H1 (cell line): ENCODE measurements at regions not wholly inside any gene's neighbourhood (a gene's known extent, or its start where the extent isn't known, plus 50 kb on each side); places are given as distances from the start of the nearest gene placed in this dataset.

ENCODE experiments used
- CTCF ChIA-PET: fragments of 300-600 bp; sonication (Branson Sonifier 250); formaldehyde crosslinking; loops from one replicate; lab custom pipeline; 2021; ENCODE audit not compliant: partially characterized antibody; lab: Charles Lee
- POLR2A ChIA-PET: fragments of 300-600 bp; sonication (Branson Sonifier 250); formaldehyde crosslinking; loops from one replicate; lab custom pipeline; 2021; ENCODE audit warnings: inconsistent platforms; ENCODE audit not compliant: partially characterized antibody; lab: Charles Lee
- DNase-seq, 2 experiments: peaks; one replicate each; pipeline versions ENCODE4 v3.0.0 to v3.0.0-alpha.2; 2010 to 2022; ENCODE audit warnings: low spot score in 2 of 2, low read depth in 1 of 2, mixed read lengths in 1 of 2
- FAIRE-seq: peaks from 2 replicates; lab custom pipeline; 2011; peaks lifted over from hg19 to GRCh38; lab: Jason Lieb, UNC
- H2AFZ ChIP-seq: 2 replicates; pipeline ENCODE4 v1.8.1; 2012; ENCODE audit warnings: low read length, inconsistent platforms
- H2AK5ac ChIP-seq: 2 replicates; pipeline ENCODE4 v1.6.1; 2013; ENCODE audit warnings: low read depth, low read length
- H2BK120ac ChIP-seq: replicated peaks from 2 replicates; pipeline ENCODE3; 2013; ENCODE audit warnings: low read depth, low read length, inconsistent platforms
- H2BK12ac ChIP-seq: 2 replicates; pipeline ENCODE4 v1.6.1; 2013; ENCODE audit warnings: low read depth, low read length
- H2BK15ac ChIP-seq: 2 replicates; pipeline ENCODE4 v1.6.1; 2013; ENCODE audit warnings: low read length
- H2BK20ac ChIP-seq: 2 replicates; pipeline ENCODE4 v1.6.1; 2013; ENCODE audit warnings: low read length
- H2BK5ac ChIP-seq: 2 replicates; pipeline ENCODE4 v1.6.1; 2013; ENCODE audit warnings: low read depth, low read length
- H3K14ac ChIP-seq: 2 replicates; pipeline ENCODE4 v1.6.1; 2013; ENCODE audit warnings: inconsistent platforms; ENCODE audit not compliant: insufficient read length
- H3K18ac ChIP-seq: 2 replicates; pipeline ENCODE4 v1.6.1; 2013; ENCODE audit warnings: low read length; ENCODE audit errors: extremely low read depth
- H3K23ac ChIP-seq: 2 replicates; pipeline ENCODE4 v1.6.1; 2013; ENCODE audit warnings: inconsistent platforms; ENCODE audit not compliant: insufficient read length
- H3K23me2 ChIP-seq: 2 replicates; pipeline ENCODE4 v1.6.1; 2013; ENCODE audit warnings: low read depth, low read length
- H3K27ac ChIP-seq: 2 replicates; pipeline ENCODE4 v1.6.1; 2011; ENCODE audit warnings: low read depth, low read length, inconsistent platforms
- H3K27me3 ChIP-seq, 4 experiments: replicated peaks in 1 of 4; 1 replicate in 1 of 4; 2 replicates in 3 of 4; pipeline versions ENCODE4 v1.6.1 to v1.8.1; 2011 to 2013; ENCODE audit warnings: low read length in 3 of 4, mild to moderate bottlenecking in 3 of 4, inconsistent platforms in 2 of 4, mixed read lengths in 2 of 4, moderate library complexity in 1 of 4; ENCODE audit not compliant: control insufficient read depth in 3 of 4, insufficient read depth in 3 of 4; ENCODE audit errors: extremely low read depth in 1 of 4
- H3K36me3 ChIP-seq, 4 experiments: 2 replicates each; pipeline versions ENCODE4 v1.6.1 to v1.8.1; 2011 to 2013; ENCODE audit warnings: mild to moderate bottlenecking in 4 of 4, low read length in 3 of 4, moderate library complexity in 2 of 4, control low read depth in 1 of 4, inconsistent platforms in 1 of 4; ENCODE audit not compliant: insufficient read depth in 4 of 4, control insufficient read depth in 2 of 4
- H3K4ac ChIP-seq: replicated peaks from 2 replicates; pipeline ENCODE3; 2013; ENCODE audit warnings: low read length, low read depth, mixed read lengths, inconsistent platforms; ENCODE audit not compliant: insufficient read length
- H3K4me1 ChIP-seq, 4 experiments: replicated peaks in 1 of 4; 1 replicate in 1 of 4; 2 replicates in 3 of 4; pipeline versions ENCODE4 v1.6.1 to v1.8.1; 2011 to 2013; ENCODE audit warnings: low read length in 3 of 4, inconsistent platforms in 2 of 4, mixed read lengths in 1 of 4; ENCODE audit not compliant: insufficient read depth in 4 of 4, control insufficient read depth in 3 of 4
- H3K4me2 ChIP-seq, 2 experiments: 2 replicates each; pipeline versions ENCODE4 v1.6.1 to v1.8.1; 2011 to 2013; ENCODE audit warnings: low read depth in 2 of 2, low read length in 2 of 2, control low read depth in 1 of 2, inconsistent platforms in 1 of 2, mild to moderate bottlenecking in 1 of 2; ENCODE audit not compliant: insufficient read depth in 1 of 2
- H3K4me3 ChIP-seq, 4 experiments: fragments of 200-600, 300-600 bp in 1 of 4; sonication (generic), shearing (Covaris generic), sonication (Bioruptor Twin) in 1 of 4; 2 replicates each; pipeline versions ENCODE4 v1.5.1 to v1.8.1; 2011 to 2016; ENCODE audit warnings: low read length in 4 of 4, low read depth in 3 of 4, control low read depth in 2 of 4, inconsistent platforms in 2 of 4, mild to moderate bottlenecking in 2 of 4, mixed read lengths in 1 of 4, moderate library complexity in 1 of 4; ENCODE audit not compliant: insufficient read depth in 2 of 4; ENCODE audit errors: extremely low read depth in 1 of 4
- H3K56ac ChIP-seq: replicated peaks from 2 replicates; pipeline ENCODE3; 2013; ENCODE audit warnings: low read depth, mild to moderate bottlenecking, mixed read lengths, low read length, inconsistent platforms; ENCODE audit not compliant: insufficient read length
- H3K79me1 ChIP-seq: 2 replicates; pipeline ENCODE4 v1.6.1; 2013; ENCODE audit warnings: low read depth, low read length, control low read depth
- H3K79me2 ChIP-seq, 2 experiments: 2 replicates each; pipeline versions ENCODE4 v1.6.1 to v1.8.1; 2012 to 2013; ENCODE audit warnings: low read length in 2 of 2, mild to moderate bottlenecking in 2 of 2, inconsistent platforms in 1 of 2; ENCODE audit not compliant: insufficient read depth in 2 of 2, control insufficient read depth in 1 of 2
- H3K9ac ChIP-seq, 4 experiments: replicated peaks in 1 of 4; 1 replicate in 1 of 4; 2 replicates in 3 of 4; pipeline versions ENCODE4 v1.6.1 to v1.8.1; 2011 to 2013; ENCODE audit warnings: low read depth in 3 of 4, low read length in 3 of 4, control low read depth in 2 of 4, mild to moderate bottlenecking in 2 of 4, moderate library complexity in 2 of 4, inconsistent platforms in 1 of 4; ENCODE audit errors: extremely low read depth in 1 of 4
- H3K9me3 ChIP-seq, 2 experiments: 2 replicates each; pipeline versions ENCODE4 v1.6.1 to v1.8.1; 2012 to 2013; ENCODE audit warnings: mild to moderate bottlenecking in 2 of 2, moderate library complexity in 2 of 2, control low read depth in 1 of 2, inconsistent platforms in 1 of 2, low read depth in 1 of 2, low read length in 1 of 2, mixed read lengths in 1 of 2; ENCODE audit not compliant: insufficient read depth in 2 of 2
- H4K20me1 ChIP-seq, 2 experiments: replicated peaks in 1 of 2; 2 replicates each; pipeline versions ENCODE3 to v1.8.1; 2011 to 2013; ENCODE audit warnings: inconsistent platforms in 2 of 2, low read length in 2 of 2, mild to moderate bottlenecking in 1 of 2; ENCODE audit not compliant: insufficient read depth in 2 of 2, control insufficient read depth in 1 of 2
- H4K5ac ChIP-seq: 2 replicates; pipeline ENCODE4 v1.6.1; 2013; ENCODE audit warnings: low read length, low read depth, mixed read lengths, inconsistent platforms; ENCODE audit not compliant: insufficient read length
- H4K8ac ChIP-seq: 2 replicates; pipeline ENCODE4 v1.8.0; 2013; ENCODE audit warnings: mild to moderate bottlenecking, moderate library complexity, low read length, inconsistent platforms; ENCODE audit not compliant: insufficient read depth; ENCODE audit errors: extremely low read depth
- H4K91ac ChIP-seq: replicated peaks from 2 replicates; pipeline ENCODE3; 2013; ENCODE audit warnings: low read length, mixed read lengths, inconsistent platforms; ENCODE audit not compliant: insufficient read length
- MAFK ChIP-seq: IDR thresholded peaks from 2 replicates; pipeline ENCODE4 v1.6.1; 2012; ENCODE audit warnings: low read depth, mild to moderate bottlenecking, improper control_type of control experiment, low read length
- POLR2A ChIP-seq, 2 experiments: IDR thresholded peaks; 1 replicate in 1 of 2; 2 replicates in 1 of 2; pipeline ENCODE4 v1.6.1; 2011; ENCODE audit warnings: low read depth in 2 of 2, low read length in 2 of 2, mild to moderate bottlenecking in 2 of 2; ENCODE audit errors: control extremely low read depth in 1 of 2
- WGBS, 2 experiments: shearing (Covaris generic) in 1 of 2; methylation state at CpG; one replicate each; pipeline versions ENCODE4 v1.1.6 to v1.1.7; 2013 to 2015; ENCODE audit warnings: low lambda C conversion rate in 2 of 2, mixed read lengths in 2 of 2, inconsistent platforms in 1 of 2, low coverage in 1 of 2, missing lambda C conversion rate in 1 of 2; ENCODE audit not compliant: insufficient replicate concordance in 2 of 2, insufficient coverage in 1 of 2, insufficient read length in 1 of 2; ENCODE audit errors: extremely low coverage in 1 of 2, missing lambda C conversion rate in 1 of 2; 5-methylcytosine and 5-hydroxymethylcytosine counted together

- no peak overlapping the region for H4K5ac ChIP-seq
- H3K14ac ChIP-seq: no peak overlapping the region
- POLR2A ChIA-PET: interaction anchor here (1.1 kb wide), 1 partner anchor 10 kb away, joined by 4 read pairs; no protein-coding TSS in a partner anchor
- no peaks in the 10 kb centered on the region for H3K27me3 ChIP-seq
- no peak overlapping the region for H3K27ac ChIP-seq
- no peak overlapping the region for H2BK20ac ChIP-seq
- no peak overlapping the region for H2AFZ ChIP-seq
- H3K4me1 ChIP-seq: peaks cover 0 to 9% (median 0%) of the 10 kb centered on the region in 4 experiments; a peak in 3 of 7 replicates
- H3K18ac ChIP-seq: no peak overlapping the region
- peaks cover 9% of the 10 kb centered on the region; the same call in 1 of the 2 replicates for H3K23me2 ChIP-seq
- no peak overlapping the region for H2BK5ac ChIP-seq
- FAIRE-seq: no peak
- H3K79me1 ChIP-seq: 0 out of 2 replicates have a peak, but pooled peaks cover 2% of the 10 kb centered on the region
- CTCF ChIA-PET: interaction anchor here (0.5 to 2.9 kb wide), 16 partner anchors 8 to 223 kb away, joined by 3 to 13 read pairs (median 6); no protein-coding TSS in a partner anchor
- H4K20me1 ChIP-seq: peaks cover 3 to 13% of the 10 kb centered on the region in 2 experiments
- no peak overlapping the region for H3K56ac ChIP-seq
- 81% methylated on average over 17 of the region's 17 CpGs; no CpG with 5 or more reads in 1 of the 2 experiments for WGBS, 2 experiments
- no peak overlapping the region for H2BK120ac ChIP-seq
- H2BK15ac ChIP-seq: peak overlapping the region; percentile 92; the same call in 1 of the 2 replicates
- H2AK5ac ChIP-seq: peak overlapping the region; percentile 33; the same call in 1 of the 2 replicates
- H4K91ac ChIP-seq: no peak overlapping the region
- H3K9me3 ChIP-seq: no peaks in the 10 kb centered on the region
- no peak overlapping the region for H3K4ac ChIP-seq
- H3K9ac ChIP-seq: no peak overlapping the region
- no peak for DNase-seq
- no peaks in the 10 kb centered on the region for H3K36me3 ChIP-seq
- no peak overlapping the region for H4K8ac ChIP-seq
- H3K79me2 ChIP-seq: no peaks in the 10 kb centered on the region
- H3K4me3 ChIP-seq: no peak overlapping the region
- H3K4me2 ChIP-seq: no peak overlapping the region
- H3K23ac ChIP-seq: no peak overlapping the region
- H2BK12ac ChIP-seq: no peak overlapping the region
- no peak for TF ChIP-seq MAFK
- no peak for TF ChIP-seq POLR2A (IDR thresholded peaks at IDR 0.05; ENCODE audit: control extremely low read depth in 1 of 2, low read depth in 2 of 2, low read length in 2 of 2)
Observed at GRCh38 chr16:85344502-85345128, 232.3 kb upstream of the CIBAR2 start.
